Trophoblast cell (in vitro differentiated cells and primary cell): ENCODE measurements at regions not wholly inside any gene's neighbourhood (a gene's known extent, or its start where the extent isn't known, plus 50 kb on each side); places are given as distances from the start of the nearest gene placed in this dataset.

Experiments
- DNase-seq, 2 donors: peaks; one replicate each; pipeline ENCODE4 v3.0.0-alpha.2; 2016
- H2AFZ ChIP-seq: 2 replicates; pipeline ENCODE4 v1.6.1; 2013; ENCODE audit warnings: low read length, moderate library complexity, mild to moderate bottlenecking; ENCODE audit not compliant: insufficient read depth, poor library complexity
- H2AK5ac ChIP-seq: 2 replicates; pipeline ENCODE4 v1.6.1; 2013; ENCODE audit warnings: mild to moderate bottlenecking, low read length
- H2BK120ac ChIP-seq: 2 replicates; pipeline ENCODE4 v1.6.1; 2013; ENCODE audit warnings: low read length, mild to moderate bottlenecking, moderate library complexity; ENCODE audit not compliant: insufficient read depth, poor library complexity
- H2BK12ac ChIP-seq: 2 replicates; pipeline ENCODE4 v1.6.1; 2013; ENCODE audit warnings: mild to moderate bottlenecking, low read length, moderate library complexity
- H2BK5ac ChIP-seq: 2 replicates; pipeline ENCODE4 v1.6.1; 2013; ENCODE audit warnings: low read length, low read depth, moderate library complexity, mild to moderate bottlenecking; ENCODE audit not compliant: poor library complexity
- H3K14ac ChIP-seq: 2 replicates; pipeline ENCODE4 v1.6.1; 2013; ENCODE audit warnings: mild to moderate bottlenecking, low read length
- H3K18ac ChIP-seq: 2 replicates; pipeline ENCODE4 v1.6.1; 2013; ENCODE audit warnings: mild to moderate bottlenecking, low read length
- H3K23ac ChIP-seq: 2 replicates; pipeline ENCODE4 v1.6.1; 2013; ENCODE audit warnings: low read length
- H3K27ac ChIP-seq: 2 replicates; pipeline ENCODE4 v1.5.1; 2013; ENCODE audit warnings: low read depth, mild to moderate bottlenecking, inconsistent platforms, low read length, moderate library complexity
- H3K27me3 ChIP-seq: 2 replicates; pipeline ENCODE4 v1.6.1; 2013; ENCODE audit warnings: inconsistent platforms, mild to moderate bottlenecking, low read length, moderate library complexity; ENCODE audit not compliant: insufficient read depth
- H3K36me3 ChIP-seq, 2 experiments: 1 replicate in 1 of 2; 2 replicates in 1 of 2; pipeline ENCODE4 v1.6.1; 2013; ENCODE audit warnings: low read length in 2 of 2, mild to moderate bottlenecking in 2 of 2, moderate library complexity in 1 of 2; ENCODE audit not compliant: insufficient read depth in 2 of 2, control insufficient read depth in 1 of 2
- H3K4ac ChIP-seq: 2 replicates; pipeline ENCODE4 v1.6.1; 2013; ENCODE audit warnings: low read depth, mild to moderate bottlenecking, low read length, moderate library complexity
- H3K4me1 ChIP-seq, 2 experiments: 1 replicate in 1 of 2; 2 replicates in 1 of 2; pipeline ENCODE4 v1.6.1; 2013; ENCODE audit warnings: low read length in 2 of 2, mild to moderate bottlenecking in 2 of 2, moderate library complexity in 1 of 2; ENCODE audit not compliant: insufficient read depth in 2 of 2, control insufficient read depth in 1 of 2
- H3K4me2 ChIP-seq: 2 replicates; pipeline ENCODE4 v1.6.1; 2013; ENCODE audit warnings: inconsistent platforms, mild to moderate bottlenecking, low read length, moderate library complexity
- H3K4me3 ChIP-seq: 2 replicates; pipeline ENCODE4 v1.5.1; 2013; ENCODE audit warnings: mild to moderate bottlenecking, low read depth, low read length, inconsistent platforms
- H3K79me1 ChIP-seq: one replicate; pipeline ENCODE4 v1.6.1; 2013; ENCODE audit warnings: low read length
- H3K79me2 ChIP-seq: 2 replicates; pipeline ENCODE4 v1.6.1; 2013; ENCODE audit warnings: low read length, mild to moderate bottlenecking; ENCODE audit not compliant: control insufficient read depth, insufficient read depth, poor library complexity
- H3K9ac ChIP-seq: 2 replicates; pipeline ENCODE4 v1.6.1; 2013; ENCODE audit warnings: mild to moderate bottlenecking, low read length
- H3K9me3 ChIP-seq: 2 replicates; pipeline ENCODE4 v1.6.1; 2013; ENCODE audit warnings: low read depth, mild to moderate bottlenecking, control low read depth, inconsistent platforms, low read length; ENCODE audit not compliant: insufficient read depth
- H4K12ac ChIP-seq: 2 replicates; pipeline ENCODE4 v1.6.1; 2013; ENCODE audit warnings: low read depth, mild to moderate bottlenecking, low read length, moderate library complexity
- H4K8ac ChIP-seq: 2 replicates; pipeline ENCODE4 v1.6.1; 2013; ENCODE audit warnings: low read depth, mild to moderate bottlenecking, low read length, moderate library complexity
- H4K91ac ChIP-seq: one replicate; pipeline ENCODE4 v1.6.1; 2013; ENCODE audit warnings: low read depth, mild to moderate bottlenecking, low read length, moderate library complexity
- WGBS: extraction: QIAGEN DNeasy Blood & Tissue Kit; methylation state at CpG from one replicate; pipeline ENCODE4 v1.1.7; 2013; ENCODE audit warnings: missing lambda C conversion rate; ENCODE audit not compliant: insufficient read length, insufficient coverage; ENCODE audit errors: extremely low coverage; 5-methylcytosine and 5-hydroxymethylcytosine counted together

- Histone ChIP-seq H4K91ac (no peak overlapping the region), H3K79me2 (no peaks in the 10 kb centered on the region), H3K4me1 (peaks cover 0 to 5% of the 10 kb centered on the region in 2 experiments), H3K23ac (no peak overlapping the region), H3K9ac (no peak overlapping the region), H3K27ac (no peak overlapping the region), H4K8ac (no peak overlapping the region), H3K79me1 (peaks cover 7% of the 10 kb centered on the region), H2AK5ac (no peak overlapping the region), H3K4me2 (no peak overlapping the region), H3K14ac (no peak overlapping the region), H3K4me3 (no peak overlapping the region), H2AFZ (no peak overlapping the region), H2BK12ac (no peak overlapping the region), H3K36me3 (no peaks in the 10 kb centered on the region), H2BK5ac (no peak overlapping the region), H3K27me3 (no peaks in the 10 kb centered on the region), H3K4ac (no peak overlapping the region), H3K18ac (no peak overlapping the region), H4K12ac (no peak overlapping the region), H2BK120ac (no peak overlapping the region), H3K9me3 (no peaks in the 10 kb centered on the region)
- no peak for DNase-seq
- WGBS: no CpG with 5 or more reads among the region's 2 CpGs
Observed at GRCh38 chrX:13200398-13200797, 119.5 kb downstream of the ATXN3L start.

- Histone ChIP-seq H3K4me2 (no peak overlapping the region), H2BK12ac (no peak overlapping the region), H3K23ac (no peak overlapping the region), H3K9ac (no peak overlapping the region), H3K14ac (no peak overlapping the region), H4K12ac (no peak overlapping the region), H3K36me3 (no peaks in the 10 kb centered on the region), H3K4me3 (no peak overlapping the region), H3K27ac (peak overlapping the region; percentile 78), H4K91ac (no peak overlapping the region), H3K27me3 (no peaks in the 10 kb centered on the region), H3K18ac (no peak overlapping the region), H4K8ac (no peak overlapping the region), H3K4ac (no peak overlapping the region), H2BK120ac (peak overlapping the region; percentile 72), H2BK5ac (no peak overlapping the region), H3K4me1 (peaks cover 0 to 5% of the 10 kb centered on the region in 2 experiments), H3K9me3 (no peaks in the 10 kb centered on the region), H3K79me1 (peaks cover 7% of the 10 kb centered on the region), H2AFZ (no peak overlapping the region), H2AK5ac (no peak overlapping the region), H3K79me2 (no peaks in the 10 kb centered on the region)
- WGBS: no CpG with 5 or more reads among the region's 3 CpGs
- DNase-seq: no peak
Observed at GRCh38 chrX:13198762-13199064, 121.1 kb downstream of the ATXN3L start.

GRCh38 chrX:13198056-13198761, 121.6 kb downstream of the ATXN3L start:
- peak overlapping the region; percentile 17 for H3K4ac ChIP-seq
- no peak overlapping the region for H4K8ac ChIP-seq
- H3K18ac ChIP-seq: no peak overlapping the region
- H2BK5ac ChIP-seq: peak overlapping the region; percentile 68
- H4K91ac ChIP-seq: peak overlapping the region; percentile 47
- H3K9me3 ChIP-seq: no peaks in the 10 kb centered on the region
- H3K4me2 ChIP-seq: peak overlapping the region; percentile 51
- H3K14ac ChIP-seq: no peak overlapping the region
- H3K4me1 ChIP-seq: peaks cover 0 to 5% of the 10 kb centered on the region in 2 experiments
- no peaks in the 10 kb centered on the region for H3K36me3 ChIP-seq
- peak overlapping the region; percentile 90 for H3K27ac ChIP-seq
- H3K27me3 ChIP-seq: no peaks in the 10 kb centered on the region
- H4K12ac ChIP-seq: no peak overlapping the region
- H3K4me3 ChIP-seq: no peak overlapping the region
- no peak overlapping the region for H3K23ac ChIP-seq
- WGBS: no CpG with 5 or more reads among the region's 4 CpGs
- H3K79me2 ChIP-seq: no peaks in the 10 kb centered on the region
- H3K79me1 ChIP-seq: peaks cover 7% of the 10 kb centered on the region
- H2AFZ ChIP-seq: no peak overlapping the region
- H2BK12ac ChIP-seq: peak overlapping the region; percentile 87
- H2BK120ac ChIP-seq: peak overlapping the region; percentile 66
- peak; percentile 63 to 77 for DNase-seq
- H2AK5ac ChIP-seq: no peak overlapping the region
- H3K9ac ChIP-seq: no peak overlapping the region

- Histone ChIP-seq H3K27me3 (no peaks in the 10 kb centered on the region), H2BK5ac (no peak overlapping the region), H3K79me1 (peaks cover 7% of the 10 kb centered on the region), H2BK12ac (no peak overlapping the region), H3K18ac (no peak overlapping the region), H2AK5ac (no peak overlapping the region), H4K91ac (no peak overlapping the region), H3K27ac (no peak overlapping the region), H3K14ac (no peak overlapping the region), H3K23ac (no peak overlapping the region), H2BK120ac (no peak overlapping the region), H4K12ac (no peak overlapping the region), H3K4me3 (no peak overlapping the region), H2AFZ (no peak overlapping the region), H3K79me2 (no peaks in the 10 kb centered on the region), H4K8ac (no peak overlapping the region), H3K4ac (no peak overlapping the region), H3K4me1 (peaks cover 0 to 5% of the 10 kb centered on the region in 2 experiments), H3K4me2 (no peak overlapping the region), H3K36me3 (no peaks in the 10 kb centered on the region), H3K9ac (no peak overlapping the region), H3K9me3 (no peaks in the 10 kb centered on the region)
- WGBS: no CpG with 5 or more reads among the region's 2 CpGs
- no peak for DNase-seq
Observed at GRCh38 chrX:13196782-13197181, 123.1 kb downstream of the ATXN3L start.
